CD4-positive, alpha-beta T cell treated with Interleukin-17A for 1 hour (primary cell): ENCODE measurements at regions not wholly inside any gene's neighbourhood (a gene's known extent, or its start where the extent isn't known, plus 50 kb on each side); places are given as distances from the start of the nearest gene placed in this dataset.
"Not testable (repeated sequence)": the region's sequence is repeated elsewhere in the genome, so short reads cannot be mapped to it uniquely, and the experiment has no call there.

ENCODE experiments used
- DNase-seq: peaks from one replicate; pipeline ENCODE4 v3.0.0-alpha.2; 2020

DNA sequence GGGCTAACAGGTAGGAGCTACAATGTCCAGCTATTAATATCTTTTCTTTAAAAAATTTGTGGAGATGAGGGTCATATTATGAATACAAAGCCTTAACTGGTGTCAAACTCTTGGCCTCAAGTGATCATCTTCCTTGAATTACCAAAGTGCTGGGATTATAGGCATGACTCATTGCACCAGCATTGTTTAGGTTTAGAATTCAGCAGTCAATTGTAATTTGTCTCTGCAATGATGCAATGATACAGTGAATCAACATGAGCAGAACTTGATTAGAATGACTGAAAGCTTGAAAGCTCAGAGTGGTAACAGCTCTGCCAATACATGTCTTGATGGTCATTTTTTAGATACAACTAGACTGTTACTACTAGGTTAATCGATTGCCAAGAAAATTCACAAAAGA, 752.8 kb upstream of the MIR17HG start:
- no peak for DNase-seq

DNA sequence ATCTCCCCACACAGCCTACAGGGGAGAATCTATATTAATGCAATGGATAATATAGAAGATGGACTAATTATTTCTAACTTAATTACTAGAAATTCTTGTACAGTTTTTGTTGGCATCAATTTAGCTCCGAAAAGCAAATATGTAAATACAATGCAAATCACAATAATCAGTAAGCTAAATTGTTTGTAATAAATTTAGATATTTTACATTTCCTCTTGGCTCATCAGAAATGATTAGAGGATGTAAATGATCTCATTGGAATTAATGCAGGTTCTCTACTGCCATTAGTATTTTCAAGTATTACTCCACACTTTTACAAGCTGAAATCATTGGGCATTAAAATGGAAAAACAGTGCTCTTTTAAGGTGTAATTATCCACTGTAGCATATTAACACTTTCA, 741.8 kb upstream of the MIR17HG start:
- DNase-seq = no peak

- not testable (repeated sequence) for DNase-seq
Observed at GRCh38 chr13:90606921-90607320, 740.6 kb upstream of the MIR17HG start.

- no peak for DNase-seq
Observed at GRCh38 chr13:90612391-90612790, 735.1 kb upstream of the MIR17HG start.

DNA sequence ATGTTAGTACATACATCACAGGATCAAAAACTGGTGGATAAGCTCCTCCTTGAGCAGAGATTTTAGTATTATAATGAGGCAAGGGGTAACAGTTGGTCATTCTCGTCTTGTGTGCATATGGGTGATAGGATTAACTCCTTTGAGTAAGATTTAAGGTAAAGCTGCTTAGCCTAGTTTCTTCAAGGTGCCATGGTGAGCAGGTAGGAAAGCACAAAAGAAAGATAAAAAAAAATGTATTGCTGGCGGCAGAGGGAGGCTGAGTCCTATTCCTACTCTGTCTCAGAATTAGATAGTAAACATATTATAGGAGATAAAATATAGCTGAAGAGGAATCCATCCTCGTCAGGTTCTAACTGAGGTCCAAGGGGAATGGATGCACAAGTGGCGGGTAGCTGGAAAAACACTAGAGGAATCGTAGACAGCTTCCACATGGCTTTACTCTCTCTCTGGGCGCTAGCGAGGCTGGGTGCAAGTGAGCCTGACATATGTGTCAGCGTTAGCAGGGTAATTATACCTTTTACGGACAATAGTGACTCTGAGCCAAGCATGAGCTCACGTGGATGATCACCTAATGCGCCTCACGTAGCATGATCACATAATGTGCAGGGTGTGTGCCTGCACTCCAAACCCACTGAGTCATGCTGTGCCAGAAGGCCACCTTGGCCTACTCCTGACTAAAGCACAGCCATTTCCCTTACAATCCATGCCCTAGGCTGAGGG, 734.3 kb upstream of the MIR17HG start:
- no peak for DNase-seq

DNA sequence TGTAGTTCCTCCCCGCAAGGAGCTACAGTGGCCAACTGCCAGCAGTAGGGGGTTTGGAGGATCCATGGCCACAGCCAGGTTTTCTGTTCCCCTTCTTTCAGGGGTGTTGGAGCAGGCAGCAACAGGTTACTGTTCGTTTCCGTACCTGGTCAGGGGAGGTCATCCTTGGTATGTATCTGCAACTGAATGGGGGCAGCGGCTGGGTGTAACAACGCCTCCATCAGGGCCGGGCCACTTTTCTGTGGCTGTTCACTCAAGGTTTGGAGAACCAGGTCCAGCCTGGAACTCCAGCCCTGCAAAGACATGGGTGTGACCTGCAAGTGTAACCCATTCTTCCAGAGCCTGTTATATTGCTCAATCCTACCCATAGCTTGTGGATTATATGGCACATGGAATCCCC, 732.3 kb upstream of the MIR17HG start:
- DNase-seq = no peak

- DNase-seq = no peak
Observed at GRCh38 chr13:90615767-90616166, 731.7 kb upstream of the MIR17HG start.

GRCh38 chr13:90618133-90618532, 729.4 kb upstream of the MIR17HG start:
- no peak for DNase-seq

DNA sequence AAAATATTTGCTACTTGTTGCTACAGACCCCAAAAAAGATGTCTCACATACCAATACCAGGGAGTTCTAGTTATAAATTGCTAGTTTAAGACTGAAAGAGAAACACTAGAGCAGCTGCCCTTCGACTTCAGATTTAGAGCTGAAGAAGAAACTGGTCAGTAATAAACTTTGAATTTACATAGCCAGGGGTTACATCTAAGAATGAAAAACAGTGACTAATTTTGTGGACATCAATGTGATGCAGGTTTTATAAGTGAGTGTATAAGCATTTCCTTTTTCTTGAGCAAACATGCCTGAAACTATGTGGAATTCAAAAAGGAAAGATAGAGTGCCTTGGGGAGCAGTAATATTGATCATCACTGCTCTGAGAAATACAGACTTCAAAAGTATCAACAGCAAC, 724.9 kb upstream of the MIR17HG start:
- no peak for DNase-seq

- no peak for DNase-seq
Observed at GRCh38 chr13:90623318-90624011, 724.0 kb upstream of the MIR17HG start.

GRCh38 chr13:90627813-90628212, 719.7 kb upstream of the MIR17HG start:
- DNase-seq = no peak

DNA sequence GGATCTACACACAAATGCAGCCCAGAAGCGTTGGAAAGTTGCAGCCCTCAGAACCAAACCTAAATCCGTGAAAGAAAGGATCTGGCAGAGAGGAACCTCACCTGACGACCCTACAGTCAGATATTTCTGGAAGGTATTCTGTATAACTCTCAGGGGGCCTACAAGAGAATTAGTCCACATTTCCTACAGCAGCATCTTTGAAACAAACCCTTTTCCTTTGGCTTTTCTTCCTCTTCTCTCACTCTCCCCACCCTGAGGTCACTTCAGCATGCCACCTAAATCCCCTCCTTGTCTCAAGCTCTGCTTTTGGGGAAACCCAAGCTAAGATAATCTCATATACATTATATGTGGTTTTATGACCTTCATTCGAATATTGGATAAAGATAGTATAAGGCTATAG, 719.0 kb upstream of the MIR17HG start:
- DNase-seq = no peak

DNA sequence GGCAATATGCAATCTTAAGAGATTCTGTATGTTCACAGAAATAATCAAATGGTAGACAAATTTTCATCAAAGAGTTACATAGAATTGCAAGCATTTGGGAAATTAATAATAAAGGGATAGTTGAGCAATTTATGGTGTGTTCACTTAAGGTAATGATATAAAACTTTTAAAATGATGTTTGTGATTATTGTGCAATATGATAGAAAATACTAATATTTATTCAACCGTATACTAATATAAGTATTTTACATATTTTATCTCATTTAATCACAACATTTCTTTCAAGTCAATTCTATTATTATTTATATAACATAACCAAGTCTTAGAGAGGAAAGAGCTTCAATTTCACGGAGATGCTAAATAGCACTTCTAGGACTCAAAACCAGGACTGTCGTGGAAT, 716.8 kb upstream of the MIR17HG start:
- DNase-seq = no peak

GRCh38 chr13:90632184-90632583, 715.3 kb upstream of the MIR17HG start:
- DNase-seq = no peak

DNA sequence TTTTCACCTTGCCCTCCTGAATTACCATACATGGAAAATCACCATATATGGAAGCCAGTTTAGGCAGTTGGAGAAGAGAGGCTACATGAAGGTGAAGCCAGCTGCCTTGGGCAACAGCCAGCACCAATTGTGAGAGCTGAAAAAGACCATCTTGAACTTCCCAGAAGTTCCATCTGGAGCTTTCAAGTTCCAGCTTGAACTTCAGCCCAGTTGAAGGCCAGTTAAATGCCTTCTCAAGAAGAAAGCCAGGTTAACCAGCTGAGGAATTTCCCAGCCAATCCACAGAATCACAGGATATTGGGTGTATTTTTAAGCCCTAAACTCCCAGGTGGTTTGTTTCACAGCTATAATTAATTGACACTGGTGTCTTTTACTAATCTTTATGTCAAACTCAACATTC, 713.6 kb upstream of the MIR17HG start:
- DNase-seq = no peak

DNA sequence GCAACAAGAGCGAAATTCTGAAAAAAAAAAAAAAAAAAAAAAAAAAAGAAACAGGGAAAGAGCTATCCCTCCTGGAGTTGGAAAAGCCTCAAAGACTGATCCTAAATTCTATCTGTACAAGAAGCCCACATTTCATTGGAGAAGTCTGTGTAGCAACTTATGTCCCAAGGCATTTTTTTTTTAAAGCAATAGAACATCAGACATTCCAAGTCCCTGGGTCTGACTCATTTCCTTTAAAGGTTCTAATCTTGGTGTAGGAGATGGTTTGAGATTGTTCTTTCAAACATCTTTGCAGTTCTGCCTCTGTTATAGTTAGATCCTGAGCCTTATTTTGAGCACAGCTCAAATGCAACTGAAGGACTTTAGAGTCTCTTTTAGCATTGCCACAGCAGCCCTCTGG, 706.5 kb upstream of the MIR17HG start:
- no peak for DNase-seq

DNA sequence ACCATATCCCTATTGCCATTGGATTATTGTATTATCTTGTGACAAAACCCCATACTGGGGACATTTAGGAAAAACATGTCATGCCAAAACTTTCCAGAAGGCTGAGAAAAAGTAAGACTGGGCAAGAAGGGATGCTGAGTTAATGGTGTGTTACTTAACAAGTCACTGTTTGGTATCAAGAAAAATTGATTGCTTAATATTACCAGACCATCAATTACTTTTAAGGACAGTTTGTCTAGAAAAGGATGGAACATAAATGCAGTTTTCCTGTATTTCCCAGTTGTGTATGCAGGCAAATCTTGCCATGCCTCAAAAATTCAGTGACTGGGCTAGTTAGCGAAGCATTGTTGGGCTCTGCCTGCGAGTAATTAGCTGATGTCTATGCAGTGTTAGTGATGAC, 705.6 kb upstream of the MIR17HG start:
- no peak for DNase-seq

DNA sequence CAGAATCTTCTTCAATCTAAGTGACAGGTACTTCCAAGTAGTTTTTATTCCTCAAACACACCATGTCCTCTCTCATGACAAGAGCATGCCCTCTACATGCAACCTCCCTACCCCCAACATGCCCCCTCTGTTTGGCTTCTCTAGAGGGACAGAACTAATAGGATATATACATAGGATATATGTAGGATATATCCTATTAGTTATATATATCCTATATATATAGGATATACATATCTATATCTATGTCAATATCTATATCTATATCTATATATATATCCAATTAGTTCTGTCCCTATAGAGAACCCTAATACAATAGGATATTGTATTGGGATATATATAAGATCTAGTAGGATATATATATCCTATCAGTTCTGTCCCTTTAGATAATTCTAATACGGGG, 701.9 kb upstream of the MIR17HG start:
- no peak for DNase-seq

- no peak for DNase-seq
Observed at GRCh38 chr13:90648497-90648896, 699.0 kb upstream of the MIR17HG start.

GRCh38 chr13:90652036-90652435, 695.5 kb upstream of the MIR17HG start:
- no peak for DNase-seq

DNA sequence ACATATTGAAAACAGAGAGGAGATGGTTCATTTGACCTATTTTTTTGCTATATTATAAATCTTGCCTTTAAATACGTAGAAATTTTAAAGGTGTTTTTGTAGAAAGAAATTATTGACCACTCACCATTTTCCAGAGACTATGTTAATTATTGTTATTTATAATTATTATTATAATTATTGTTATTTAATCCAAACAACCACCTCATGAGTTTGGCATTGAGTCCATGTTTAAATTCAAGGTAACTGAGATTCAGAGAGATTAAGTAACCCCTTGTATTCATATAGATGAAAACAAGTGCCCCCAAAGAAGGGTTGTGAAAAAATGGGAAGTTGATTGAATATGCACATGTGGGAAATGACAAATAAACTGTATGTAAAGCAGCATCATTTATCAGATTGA, 692.5 kb upstream of the MIR17HG start:
- no peak for DNase-seq

GRCh38 chr13:90664200-90664599, 683.3 kb upstream of the MIR17HG start:
- not testable (repeated sequence) for DNase-seq

- no peak for DNase-seq
Observed at GRCh38 chr13:90673746-90674145, 673.7 kb upstream of the MIR17HG start.

DNA sequence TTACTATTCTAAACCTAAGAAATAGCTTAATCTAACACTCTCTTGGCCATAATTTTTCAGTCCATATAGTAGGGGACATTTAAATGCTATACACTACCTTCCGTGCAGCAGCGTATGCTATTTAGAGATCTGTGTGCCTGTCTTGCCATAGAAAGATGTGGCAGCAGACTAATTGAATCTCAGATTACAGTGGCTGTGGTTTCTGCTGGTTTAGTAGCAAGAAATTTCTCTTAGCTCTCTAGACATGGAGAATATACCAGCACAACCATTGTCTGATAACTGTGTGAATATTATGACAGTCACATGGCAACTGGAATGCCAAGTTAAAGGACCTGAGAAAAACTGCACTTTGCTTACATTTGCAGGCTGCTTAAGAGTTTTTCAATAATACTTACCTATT, 672.4 kb upstream of the MIR17HG start:
- DNase-seq = no peak

DNA sequence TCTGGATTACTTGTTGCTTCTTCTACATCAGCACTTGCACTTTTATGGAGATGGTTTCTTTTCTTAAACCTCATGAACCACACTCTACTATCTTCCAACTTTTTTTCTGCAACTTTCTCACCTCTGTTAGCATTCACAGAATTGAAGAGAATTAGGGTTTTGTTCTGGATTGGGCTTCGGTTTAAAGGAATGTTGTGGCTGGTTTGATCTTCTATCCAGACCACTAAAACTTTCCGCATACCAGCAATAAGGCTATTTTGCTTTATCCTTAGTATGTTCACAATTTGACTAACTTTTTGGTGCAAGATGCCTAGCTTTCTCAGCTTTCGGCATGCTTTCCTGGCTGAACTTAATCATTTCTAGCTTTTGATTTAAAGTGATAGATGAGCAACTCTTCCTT, 666.7 kb upstream of the MIR17HG start:
- DNase-seq = no peak
